ENCODE measurements at regions not wholly inside any gene's neighbourhood (a gene's known extent, or its start where the extent isn't known, plus 50 kb on each side); places are given as distances from the start of the nearest gene placed in this dataset.

GRCh38 chr2:121038891-121039616, 245.9 kb downstream of the TFCP2L1 start:
- FAIRE-seq (no peak), DNase-seq (ENCODE audit: low read depth in 1 of 2, low spot score in 1 of 2) (peak; percentile 21 to 42), ATAC-seq (peak; percentile 30 to 67; a peak in 4 of 6 replicates)
- ChIA-PET POLR2A (no interaction called here), CTCF (interaction anchor here (0.6 to 1.5 kb wide), 3 partner anchors 12 to 33 kb away, joined by 3 to 9 read pairs (median 3); no protein-coding TSS in a partner anchor)
- peak overlapping the region in 1 of 2 experiments; percentile 34; a peak in 2 of 6 replicates for H3K27ac ChIP-seq
- H3K4me1 ChIP-seq: peaks cover 16% of the 10 kb centered on the region
- H3K9me3 ChIP-seq: no peaks in the 10 kb centered on the region
- 58% methylated on average over 8 of the region's 8 CpGs for WGBS (ENCODE audit: missing lambda C conversion rate)
- TF ChIP-seq TFCP2L1 (CRISPR knock-in tag; IDR thresholded peaks at IDR 0.05) (no peak), NFE2L2 (conservative IDR thresholded peaks at IDR 0.05; ENCODE audit: low read length) (no peak), JUN (IDR thresholded peaks at IDR 0.05) (no peak), CBX2 (IDR thresholded peaks at IDR 0.05; ENCODE audit: borderline replicate concordance, low read depth) (no peak), EP300 (IDR thresholded peaks at IDR 0.05) (no peak), HEYL (CRISPR knock-in tag; IDR thresholded peaks at IDR 0.05) (no peak), RCOR1 (IDR thresholded peaks at IDR 0.05; ENCODE audit: low read depth, low read length) (no peak)
- peak overlapping the region; percentile 18; the same call in 1 of the 3 replicates for H3K4me2 ChIP-seq
- H3K4me3 ChIP-seq: no peak overlapping the region

GRCh38 chr2:121039679-121040078, 245.3 kb downstream of the TFCP2L1 start:
- DNase-seq (ENCODE audit: low read depth in 1 of 2, low spot score in 1 of 2): no peak
- CTCF ChIA-PET: interaction anchor here (0.6 to 1.5 kb wide), 2 partner anchors 13 to 32 kb away, joined by 3 to 9 read pairs; no protein-coding TSS in a partner anchor
- TF ChIP-seq RCOR1 (IDR thresholded peaks at IDR 0.05; ENCODE audit: low read depth, low read length): no peak
- TF ChIP-seq KDM5A (IDR thresholded peaks at IDR 0.05): no peak
- TF ChIP-seq TFCP2L1 (CRISPR knock-in tag; IDR thresholded peaks at IDR 0.05): no peak
- TF ChIP-seq USF2 (IDR thresholded peaks at IDR 0.05): no peak
- no peak for TF ChIP-seq NPAS2 (CRISPR knock-in tag; IDR thresholded peaks at IDR 0.05; ENCODE audit: borderline replicate concordance)
- no peak for TF ChIP-seq TP53 (CRISPR knock-in tag; IDR thresholded peaks at IDR 0.05)
- TF ChIP-seq ATOH8 (CRISPR knock-in tag; IDR thresholded peaks at IDR 0.05; ENCODE audit: low read depth): no peak
- no peak for TF ChIP-seq SREBF2 (IDR thresholded peaks at IDR 0.05)
- no peak for TF ChIP-seq CTCF (IDR thresholded peaks at IDR 0.05)
- no peak for TF ChIP-seq ZC3H11A (IDR thresholded peaks at IDR 0.05)
- TF ChIP-seq CBX2 (IDR thresholded peaks at IDR 0.05; ENCODE audit: borderline replicate concordance, low read depth): no peak
- TF ChIP-seq ELK1 (IDR thresholded peaks at IDR 0.05; ENCODE audit: low read depth, low read length): no peak
- POLR2A ChIA-PET: no interaction called here
- Histone ChIP-seq H3K9me3 (no peaks in the 10 kb centered on the region), H3K4me1 (peaks cover 16% of the 10 kb centered on the region), H3K4me2 (no peak overlapping the region), H3K27ac (no peak overlapping the region), H3K4me3 (no peak overlapping the region)
- no peak for FAIRE-seq
- WGBS (ENCODE audit: missing lambda C conversion rate): 76% methylated on average over 2 of the region's 3 CpGs
- ATAC-seq: no peak

- CTCF ChIA-PET: no interaction called here
Observed at GRCh38 chr2:121041516-121041915, 243.5 kb downstream of the TFCP2L1 start.

More at GRCh38 chr2:121041516-121041915, 243.5 kb downstream of the TFCP2L1 start:
- no peaks in the 10 kb centered on the region for H3K9me3 ChIP-seq
- H3K4me1 ChIP-seq: peaks cover 10% of the 10 kb centered on the region
- 0% methylated on average over 1 of the region's 1 CpG for WGBS (ENCODE audit: missing lambda C conversion rate)
- H3K27ac ChIP-seq: no peak overlapping the region
- ATAC-seq: no peak
- POLR2A ChIA-PET: no interaction called here
- no peak overlapping the region for H3K4me2 ChIP-seq
- FAIRE-seq: no peak
- DNase-seq (ENCODE audit: low read depth in 1 of 2, low spot score in 1 of 2): no peak
- no peak overlapping the region for H3K4me3 ChIP-seq
- TF ChIP-seq RAD21 (conservative IDR thresholded peaks at IDR 0.05 in 1 of 2, IDR thresholded peaks at IDR 0.05 in 1 of 2) (no peak), ZFP36 (IDR thresholded peaks at IDR 0.05; ENCODE audit: borderline replicate concordance, partially characterized antibody) (peak; percentile 73), HOXB5 (CRISPR knock-in tag; IDR thresholded peaks at IDR 0.05) (no peak), RFX5 (IDR thresholded peaks at IDR 0.05) (no peak), USF2 (IDR thresholded peaks at IDR 0.05) (no peak), ATOH8 (CRISPR knock-in tag; IDR thresholded peaks at IDR 0.05; ENCODE audit: low read depth) (no peak), RNF2 (IDR thresholded peaks at IDR 0.05; ENCODE audit: borderline replicate concordance, low read depth) (no peak), ELK1 (IDR thresholded peaks at IDR 0.05; ENCODE audit: low read depth, low read length) (no peak)
